Chondrocyte (in vitro differentiated cells): ENCODE measurements at regions not wholly inside any gene's neighbourhood (a gene's known extent, or its start where the extent isn't known, plus 50 kb on each side); places are given as distances from the start of the nearest gene placed in this dataset.

Experiments used
- DNase-seq: peaks from one replicate; pipeline ENCODE4 v3.0.0; 2021; ENCODE audit warnings: mixed read lengths, low spot score
- H3K27ac Mint-ChIP-seq: one replicate; pipeline ENCODE4 v1.8.0; 2021; ENCODE audit warnings: mild to moderate bottlenecking, moderate library complexity, mixed read lengths; ENCODE audit not compliant: unreplicated experiment
- H3K27me3 Mint-ChIP-seq: 2 replicates; pipeline ENCODE4 v1.8.0; 2021; ENCODE audit warnings: low read depth, mixed read lengths
- H3K36me3 Mint-ChIP-seq: 2 replicates; pipeline ENCODE4 v1.8.0; 2021; ENCODE audit warnings: low read depth, mixed read lengths
- H3K4me1 Mint-ChIP-seq: 2 replicates; pipeline ENCODE4 v1.8.0; 2021; ENCODE audit warnings: low read depth, mild to moderate bottlenecking, mixed read lengths
- H3K4me3 Mint-ChIP-seq: one replicate; pipeline ENCODE4 v1.8.0; 2021; ENCODE audit warnings: mild to moderate bottlenecking, moderate library complexity, mixed read lengths; ENCODE audit not compliant: unreplicated experiment
- H3K9me3 Mint-ChIP-seq: 2 replicates; pipeline ENCODE4 v1.8.0; 2021; ENCODE audit warnings: low read depth, mixed read lengths
- TF ChIP-seq, protein P1 (sequence below): fragments of 200-600 bp; sonication (generic); IDR thresholded peaks from 2 replicates; pipeline ENCODE4 v1.5.0; 2021; ENCODE audit warnings: antibody characterized with exemption, mild to moderate bottlenecking, moderate library complexity

DNA sequence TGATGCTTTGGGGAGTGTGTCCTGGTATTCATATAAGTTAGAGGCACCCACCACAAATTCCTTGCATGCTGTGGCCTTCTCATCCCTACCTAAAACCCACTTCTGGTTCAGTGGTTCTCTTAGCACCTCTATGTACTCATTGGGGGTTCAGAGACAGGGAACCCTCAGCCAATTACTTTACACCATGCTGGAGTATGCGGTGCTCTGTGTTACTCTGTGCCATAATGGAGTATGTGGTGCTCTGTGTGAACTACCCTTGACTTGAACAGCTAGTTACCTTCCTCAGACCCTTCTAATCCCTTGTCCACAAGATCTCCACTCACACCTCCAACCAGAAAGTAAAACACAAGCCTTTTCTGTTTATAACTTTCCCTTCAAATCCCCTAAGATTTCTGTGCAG, 172.5 kb upstream of the E2F7 start:
- TF ChIP-seq, protein P1, sequence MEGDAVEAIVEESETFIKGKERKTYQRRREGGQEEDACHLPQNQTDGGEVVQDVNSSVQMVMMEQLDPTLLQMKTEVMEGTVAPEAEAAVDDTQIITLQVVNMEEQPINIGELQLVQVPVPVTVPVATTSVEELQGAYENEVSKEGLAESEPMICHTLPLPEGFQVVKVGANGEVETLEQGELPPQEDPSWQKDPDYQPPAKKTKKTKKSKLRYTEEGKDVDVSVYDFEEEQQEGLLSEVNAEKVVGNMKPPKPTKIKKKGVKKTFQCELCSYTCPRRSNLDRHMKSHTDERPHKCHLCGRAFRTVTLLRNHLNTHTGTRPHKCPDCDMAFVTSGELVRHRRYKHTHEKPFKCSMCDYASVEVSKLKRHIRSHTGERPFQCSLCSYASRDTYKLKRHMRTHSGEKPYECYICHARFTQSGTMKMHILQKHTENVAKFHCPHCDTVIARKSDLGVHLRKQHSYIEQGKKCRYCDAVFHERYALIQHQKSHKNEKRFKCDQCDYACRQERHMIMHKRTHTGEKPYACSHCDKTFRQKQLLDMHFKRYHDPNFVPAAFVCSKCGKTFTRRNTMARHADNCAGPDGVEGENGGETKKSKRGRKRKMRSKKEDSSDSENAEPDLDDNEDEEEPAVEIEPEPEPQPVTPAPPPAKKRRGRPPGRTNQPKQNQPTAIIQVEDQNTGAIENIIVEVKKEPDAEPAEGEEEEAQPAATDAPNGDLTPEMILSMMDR, result no peak
- H3K9me3 Mint-ChIP-seq, result peaks cover 3% of the 10 kb centered on the region
- H3K4me3 Mint-ChIP-seq, result no peak overlapping the region
- no peaks in the 10 kb centered on the region for H3K36me3 Mint-ChIP-seq
- H3K27me3 Mint-ChIP-seq, result peaks cover 30% of the 10 kb centered on the region
- no peaks in the 10 kb centered on the region for H3K4me1 Mint-ChIP-seq
- no peak overlapping the region for H3K27ac Mint-ChIP-seq
- no peak for DNase-seq

DNA sequence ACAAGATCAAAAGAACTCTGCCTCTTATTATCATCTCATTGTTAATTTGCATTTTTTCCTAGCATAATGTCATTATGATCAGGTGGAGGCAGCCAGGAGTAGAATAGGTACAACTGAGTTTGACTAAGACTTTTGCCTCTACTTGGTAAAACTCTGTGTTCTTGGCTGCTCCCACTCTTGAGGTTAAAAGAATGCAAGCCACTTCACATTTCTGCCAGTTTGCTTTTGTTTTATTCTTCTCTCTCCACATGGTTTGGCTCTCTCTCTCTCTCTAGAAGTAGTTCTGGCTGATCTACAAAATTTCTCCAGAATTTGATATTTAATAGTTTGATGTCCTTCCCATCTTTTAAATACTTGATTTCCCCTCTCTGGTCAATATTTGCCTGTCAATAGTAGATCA, 170.7 kb upstream of the E2F7 start:
- Mint-ChIP-seq H3K27me3 (peaks cover 39% of the 10 kb centered on the region), H3K4me1 (no peaks in the 10 kb centered on the region), H3K9me3 (peaks cover 3% of the 10 kb centered on the region), H3K27ac (no peak overlapping the region), H3K4me3 (no peak overlapping the region), H3K36me3 (no peaks in the 10 kb centered on the region)
- DNase-seq, result no peak
- TF ChIP-seq, protein P1, result no peak

DNA sequence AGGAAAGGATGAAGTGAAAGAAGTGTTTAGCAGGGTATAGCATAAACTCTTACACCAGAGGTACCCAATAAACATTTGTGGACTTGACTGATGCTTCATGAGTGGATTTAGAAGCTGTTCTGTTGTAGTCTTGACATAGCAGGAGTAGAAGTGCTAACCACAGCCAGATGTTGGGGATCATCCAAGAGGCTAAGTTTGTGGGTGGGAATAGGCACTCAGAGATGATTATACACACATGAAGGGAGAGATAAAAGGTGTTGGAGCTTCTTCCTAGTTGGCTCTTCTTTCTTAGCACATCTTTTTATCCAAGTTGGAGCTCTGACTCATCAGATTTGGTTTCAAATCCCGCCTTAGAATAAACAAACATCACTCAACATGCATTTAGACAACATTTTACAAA, 166.7 kb upstream of the E2F7 start:
- TF ChIP-seq, protein P1, result no peak
- Mint-ChIP-seq H3K4me3 (no peak overlapping the region), H3K4me1 (peaks cover 5% of the 10 kb centered on the region), H3K36me3 (no peaks in the 10 kb centered on the region), H3K9me3 (no peaks in the 10 kb centered on the region), H3K27me3 (peaks cover 26% of the 10 kb centered on the region), H3K27ac (no peak overlapping the region)
- DNase-seq, result no peak

GRCh38 chr12:77231501-77231918, 166.1 kb upstream of the E2F7 start:
- DNase-seq, result no peak
- Mint-ChIP-seq H3K4me1 (peaks cover 5% of the 10 kb centered on the region), H3K36me3 (no peaks in the 10 kb centered on the region), H3K9me3 (no peaks in the 10 kb centered on the region), H3K27ac (no peak overlapping the region), H3K27me3 (peaks cover 25% of the 10 kb centered on the region), H3K4me3 (no peak overlapping the region)
- TF ChIP-seq, protein P1, result no peak

GRCh38 chr12:77229640-77230442, 164.5 kb upstream of the E2F7 start:
- Mint-ChIP-seq H3K36me3 (no peaks in the 10 kb centered on the region), H3K4me3 (no peak overlapping the region), H3K4me1 (peaks cover 5% of the 10 kb centered on the region), H3K9me3 (no peaks in the 10 kb centered on the region), H3K27ac (no peak overlapping the region), H3K27me3 (peaks cover 17% of the 10 kb centered on the region)
- TF ChIP-seq, protein P1, result no peak
- DNase-seq, result no peak
